ENCODE measurements at regions not wholly inside any gene's neighbourhood (a gene's known extent, or its start where the extent isn't known, plus 50 kb on each side); places are given as distances from the start of the nearest gene placed in this dataset.
A peak's percentile ranks its signal among the peaks of the same experiment; 100 is the strongest.

DNA sequence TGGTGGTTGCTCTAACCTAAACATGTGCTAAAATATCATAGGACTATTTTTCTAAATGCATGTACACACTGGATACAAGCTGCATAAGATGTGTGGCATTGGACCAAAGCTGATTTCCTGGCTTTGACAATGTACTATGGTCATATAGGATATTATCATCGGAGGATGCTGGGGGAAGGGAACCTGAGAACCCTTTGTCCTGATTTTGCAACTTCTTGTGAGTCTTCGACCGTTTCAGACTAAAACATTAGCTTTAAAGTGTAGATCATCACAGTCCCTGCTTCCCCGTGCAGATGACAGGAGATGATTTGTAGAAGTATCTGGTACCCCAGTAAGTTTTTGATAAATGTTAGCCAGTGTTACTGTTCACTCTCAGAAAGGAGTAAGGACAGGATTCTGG lies 554.7 kb downstream of the MIAT start:
- Histone ChIP-seq H3K4me1 (peaks cover 11 to 30% of the 10 kb centered on the region in 2 donors), H3K9me3 (no peaks in the 10 kb centered on the region), H3K27ac (peak overlapping the region; percentile 72 to 84), H3K4me3 (no peak overlapping the region), H3K27me3 (no peaks in the 10 kb centered on the region), H3K36me3 (no peaks in the 10 kb centered on the region)
- DNase-seq (ENCODE audit: low spot score in 2 of 2): no peak
- TF ChIP-seq, protein P1, sequence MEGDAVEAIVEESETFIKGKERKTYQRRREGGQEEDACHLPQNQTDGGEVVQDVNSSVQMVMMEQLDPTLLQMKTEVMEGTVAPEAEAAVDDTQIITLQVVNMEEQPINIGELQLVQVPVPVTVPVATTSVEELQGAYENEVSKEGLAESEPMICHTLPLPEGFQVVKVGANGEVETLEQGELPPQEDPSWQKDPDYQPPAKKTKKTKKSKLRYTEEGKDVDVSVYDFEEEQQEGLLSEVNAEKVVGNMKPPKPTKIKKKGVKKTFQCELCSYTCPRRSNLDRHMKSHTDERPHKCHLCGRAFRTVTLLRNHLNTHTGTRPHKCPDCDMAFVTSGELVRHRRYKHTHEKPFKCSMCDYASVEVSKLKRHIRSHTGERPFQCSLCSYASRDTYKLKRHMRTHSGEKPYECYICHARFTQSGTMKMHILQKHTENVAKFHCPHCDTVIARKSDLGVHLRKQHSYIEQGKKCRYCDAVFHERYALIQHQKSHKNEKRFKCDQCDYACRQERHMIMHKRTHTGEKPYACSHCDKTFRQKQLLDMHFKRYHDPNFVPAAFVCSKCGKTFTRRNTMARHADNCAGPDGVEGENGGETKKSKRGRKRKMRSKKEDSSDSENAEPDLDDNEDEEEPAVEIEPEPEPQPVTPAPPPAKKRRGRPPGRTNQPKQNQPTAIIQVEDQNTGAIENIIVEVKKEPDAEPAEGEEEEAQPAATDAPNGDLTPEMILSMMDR (IDR thresholded peaks at IDR 0.05): no peak
- intact Hi-C loops (cut with DNase I): loop anchor here (2.0 to 10.0 kb wide), 5 partner anchors 41 to 593 kb away; partner anchors contain the start of gene MN1

DNA sequence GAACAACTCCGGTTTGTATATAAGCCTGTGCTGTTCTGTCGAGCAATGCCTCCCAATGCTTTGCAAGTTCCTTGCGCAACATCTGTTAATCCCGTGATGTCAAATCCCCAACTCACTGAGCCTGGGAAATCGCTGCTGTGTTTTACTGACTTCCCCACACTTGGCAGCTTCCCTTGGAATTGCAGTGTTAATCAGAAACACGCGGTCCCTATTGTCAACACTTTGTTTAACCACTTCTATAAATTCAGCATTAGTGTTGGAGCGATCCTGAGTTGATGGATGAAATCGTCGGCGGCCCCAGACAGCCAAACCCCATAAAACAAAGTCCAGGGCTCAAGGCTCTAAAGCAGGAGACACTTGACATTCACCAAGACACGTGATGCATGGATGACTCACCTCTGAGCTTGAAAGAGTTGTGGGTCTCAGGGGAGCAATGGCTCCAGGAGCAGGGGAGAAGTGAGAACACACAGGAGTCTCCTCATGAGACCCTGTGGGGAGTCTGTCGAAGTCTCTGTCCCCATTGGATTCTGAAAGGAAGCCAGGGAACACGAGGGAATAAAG lies 555.3 kb downstream of the MIAT start:
- H3K9me3 ChIP-seq: no peaks in the 10 kb centered on the region
- no peak overlapping the region for H3K4me3 ChIP-seq
- TF ChIP-seq, protein P1 (IDR thresholded peaks at IDR 0.05): no peak
- intact Hi-C loops (cut with DNase I): loop anchor here (2.0 to 10.0 kb wide), 5 partner anchors 42 to 592 kb away; partner anchors contain the start of gene MN1
- H3K27ac ChIP-seq: peak overlapping the region; percentile 72 to 84
- peak; percentile 72 to 93 for DNase-seq (ENCODE audit: low spot score in 2 of 2)
- no peaks in the 10 kb centered on the region for H3K27me3 ChIP-seq
- peaks cover 11 to 30% of the 10 kb centered on the region in 2 donors for H3K4me1 ChIP-seq
- H3K36me3 ChIP-seq: no peaks in the 10 kb centered on the region

DNA sequence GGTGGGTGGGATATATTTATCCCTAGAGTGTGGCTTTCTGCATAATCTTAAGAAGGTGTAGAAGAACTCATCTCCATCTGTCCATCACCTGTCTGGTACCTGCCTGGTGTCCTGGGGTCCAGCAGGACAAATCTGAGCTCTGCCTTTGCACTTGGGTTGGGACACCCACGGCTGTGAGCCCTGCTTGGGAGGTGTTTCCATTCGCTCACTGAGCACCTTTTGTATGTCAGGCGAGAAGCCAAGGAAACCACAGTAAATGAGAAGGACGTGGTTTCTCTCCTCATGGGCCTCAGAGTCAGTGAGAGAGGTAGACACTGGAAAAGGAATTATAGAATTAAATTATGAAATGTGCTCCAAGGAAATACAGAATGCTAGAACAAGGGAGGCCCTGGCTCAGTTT lies 555.9 kb downstream of the MIAT start:
- Histone ChIP-seq H3K9me3 (no peaks in the 10 kb centered on the region), H3K27me3 (no peaks in the 10 kb centered on the region), H3K36me3 (no peaks in the 10 kb centered on the region), H3K27ac (peak overlapping the region; percentile 72 to 84), H3K4me1 (peaks cover 11 to 30% of the 10 kb centered on the region in 2 donors), H3K4me3 (no peak overlapping the region)
- TF ChIP-seq, protein P1 (IDR thresholded peaks at IDR 0.05): no peak
- intact Hi-C loops (cut with DNase I): loop anchor here (2.0 to 10.0 kb wide), 5 partner anchors 42 to 592 kb away; partner anchors contain the start of gene MN1
- DNase-seq (ENCODE audit: low spot score in 2 of 2): no peak

DNA sequence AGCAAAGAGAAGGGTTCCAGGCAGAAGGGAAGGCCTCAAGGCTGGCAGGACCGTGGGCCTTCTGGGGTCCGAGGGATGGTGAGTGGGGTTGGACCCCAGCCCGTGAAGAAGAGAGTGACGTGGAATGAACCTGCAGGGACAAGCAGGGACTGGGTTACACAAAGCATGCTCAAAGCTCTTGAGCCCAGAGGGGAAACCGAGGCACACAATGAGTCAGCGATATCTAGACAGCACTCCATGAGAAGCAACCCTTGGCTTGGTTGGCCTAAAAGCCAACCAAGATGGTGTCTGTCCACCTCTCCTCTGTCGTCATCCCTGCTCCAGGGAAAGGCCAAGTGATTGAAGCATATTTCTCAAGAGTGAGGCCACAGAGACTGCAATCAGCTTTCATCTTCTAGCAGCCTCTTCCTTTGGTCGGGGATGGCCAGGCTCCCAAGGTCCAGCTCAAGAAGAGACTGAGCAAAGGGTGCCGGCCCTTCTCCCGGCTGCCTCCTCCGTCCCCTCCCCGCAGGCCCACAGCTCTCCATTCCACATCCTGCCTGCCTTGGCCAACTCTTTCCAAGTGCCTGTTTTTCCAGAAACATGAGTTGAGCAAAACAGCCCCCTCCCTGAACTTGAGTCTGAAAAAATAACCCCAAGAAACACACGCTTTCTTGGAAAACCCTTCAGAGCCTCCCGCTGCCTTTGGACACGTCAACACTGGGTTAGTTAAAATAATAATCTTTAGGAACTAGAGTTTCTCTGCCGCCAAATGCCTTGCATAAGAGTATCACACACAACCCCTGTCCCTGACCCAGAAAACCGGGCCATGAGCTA lies 556.6 kb downstream of the MIAT start:
- no peak overlapping the region for H3K4me3 ChIP-seq
- H3K36me3 ChIP-seq: no peaks in the 10 kb centered on the region
- peak overlapping the region; percentile 72 to 84 for H3K27ac ChIP-seq
- TF ChIP-seq, protein P1 (IDR thresholded peaks at IDR 0.05): no peak
- H3K9me3 ChIP-seq: no peaks in the 10 kb centered on the region
- peak; percentile 32 to 89 for DNase-seq (ENCODE audit: low spot score in 2 of 2)
- intact Hi-C loops (cut with DNase I): loop anchor here (2.0 to 10.0 kb wide), 6 partner anchors 25 to 591 kb away; partner anchors contain the start of gene MN1
- H3K4me1 ChIP-seq: peaks cover 11 to 30% of the 10 kb centered on the region in 2 donors
- no peaks in the 10 kb centered on the region for H3K27me3 ChIP-seq

DNA sequence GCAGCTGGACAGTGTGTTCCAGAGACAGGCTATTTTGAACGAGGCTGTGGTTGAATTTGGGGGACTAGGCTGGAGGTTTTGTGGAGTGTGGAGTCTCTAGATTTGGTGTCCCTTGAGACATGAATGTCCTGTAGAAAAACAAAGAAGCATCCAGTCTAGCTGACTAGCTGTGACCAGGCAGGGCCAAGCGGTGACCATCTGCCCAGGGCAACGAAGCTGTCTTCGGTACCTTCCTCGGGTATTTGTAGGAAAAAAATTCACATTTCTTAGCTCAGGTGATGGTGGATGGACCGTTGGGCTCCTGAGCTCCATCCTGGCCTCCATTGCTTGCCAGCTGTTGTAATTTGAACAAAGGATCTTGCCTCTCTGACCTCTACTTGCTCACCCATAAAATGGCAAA lies 557.3 kb downstream of the MIAT start:
- Histone ChIP-seq H3K4me3 (no peak overlapping the region), H3K9me3 (no peaks in the 10 kb centered on the region), H3K36me3 (no peaks in the 10 kb centered on the region), H3K4me1 (peaks cover 11 to 30% of the 10 kb centered on the region in 2 donors), H3K27ac (peak overlapping the region; percentile 72 to 84), H3K27me3 (no peaks in the 10 kb centered on the region)
- intact Hi-C loops (cut with DNase I): loop anchor here (2.0 to 10.0 kb wide), 4 partner anchors 24 to 590 kb away; partner anchors contain the start of gene MN1
- TF ChIP-seq, protein P1 (IDR thresholded peaks at IDR 0.05): no peak
- DNase-seq (ENCODE audit: low spot score in 2 of 2): no peak
